MM.1S (cell line): ENCODE measurements at regions not wholly inside any gene's neighbourhood (a gene's known extent, or its start where the extent isn't known, plus 50 kb on each side); places are given as distances from the start of the nearest gene placed in this dataset.

Experiments
- DNase-seq: peaks from one replicate; pipeline ENCODE4 v3.0.0-alpha.2; 2015
- H2AFZ ChIP-seq: fragments of 300-600 bp; sonication (generic); 2 replicates; pipeline ENCODE4 v1.6.0; 2016; ENCODE audit warnings: antibody characterized with exemption, low read length
- H3F3A ChIP-seq: fragments of 300-600 bp; sonication (generic); 2 replicates; pipeline ENCODE4 v1.6.1; 2016; ENCODE audit warnings: mild to moderate bottlenecking, antibody characterized with exemption, low read length, moderate library complexity, mixed read lengths; ENCODE audit not compliant: insufficient read depth
- H3K27ac ChIP-seq: fragments of 300-600 bp; sonication (generic); 2 replicates; pipeline ENCODE4 v1.5.1; 2016; ENCODE audit warnings: mild to moderate bottlenecking, low read length
- H3K27me3 ChIP-seq: fragments of 300-600 bp; sonication (generic); replicated peaks from 2 replicates; pipeline ENCODE4 v1.6.0; 2016; ENCODE audit warnings: low read length; ENCODE audit not compliant: insufficient read depth
- H3K36me3 ChIP-seq: fragments of 300-600 bp; sonication (generic); replicated peaks from 2 replicates; pipeline ENCODE4 v1.6.1; 2016; ENCODE audit warnings: mild to moderate bottlenecking, low read length, mixed read lengths; ENCODE audit not compliant: insufficient read depth
- H3K4me1 ChIP-seq: fragments of 300-600 bp; sonication (generic); 2 replicates; pipeline ENCODE4 v1.6.1; 2016; ENCODE audit warnings: low read length, mixed read lengths
- H3K4me2 ChIP-seq: fragments of 300-600 bp; sonication (generic); 2 replicates; pipeline ENCODE4 v1.6.0; 2016; ENCODE audit warnings: low read depth, low read length
- H3K4me3 ChIP-seq: fragments of 300-600 bp; sonication (generic); 2 replicates; pipeline ENCODE4 v1.5.1; 2016; ENCODE audit warnings: low read length, mixed read lengths
- H3K79me2 ChIP-seq: fragments of 300-600 bp; sonication (generic); 2 replicates; pipeline ENCODE4 v1.6.1; 2016; ENCODE audit warnings: mixed run types, low read length, mixed read lengths
- H3K9ac ChIP-seq: fragments of 300-600 bp; sonication (generic); 2 replicates; pipeline ENCODE4 v1.6.1; 2016; ENCODE audit warnings: low read length, mixed read lengths
- H3K9me2 ChIP-seq: fragments of 300-600 bp; sonication (generic); replicated peaks from 2 replicates; pipeline ENCODE4 v1.6.1; 2016; ENCODE audit warnings: mild to moderate bottlenecking, low read length, mixed read lengths; ENCODE audit not compliant: insufficient read depth
- H3K9me3 ChIP-seq: fragments of 300-600 bp; sonication (generic); replicated peaks from 2 replicates; pipeline ENCODE4 v1.6.1; 2016; ENCODE audit warnings: mild to moderate bottlenecking, low read length, mixed read lengths; ENCODE audit not compliant: insufficient read depth
- H4K20me1 ChIP-seq: fragments of 300-600 bp; sonication (generic); 2 replicates; pipeline ENCODE4 v1.6.1; 2016; ENCODE audit warnings: mild to moderate bottlenecking, low read length, moderate library complexity, mixed read lengths; ENCODE audit not compliant: insufficient read depth
- EZH2 ChIP-seq: fragments of 300-600 bp; sonication (generic); optimal IDR thresholded peaks from 2 replicates; pipeline ENCODE3; 2017; ENCODE audit warnings: low read depth, mild to moderate bottlenecking, antibody characterized with exemption, low read length, mixed read lengths
- EZH2phosphoT487 ChIP-seq: fragments of 300-600 bp; sonication (generic); IDR thresholded peaks from 2 replicates; pipeline ENCODE4 v1.6.1; 2018; ENCODE audit warnings: antibody characterized with exemption, low read length
- TF ChIP-seq, protein P1 (sequence below): fragments of 300-600 bp; sonication (generic); IDR thresholded peaks from 2 replicates; pipeline ENCODE4 v1.5.1; 2016; ENCODE audit warnings: antibody characterized with exemption, low read length, mixed read lengths

DNA sequence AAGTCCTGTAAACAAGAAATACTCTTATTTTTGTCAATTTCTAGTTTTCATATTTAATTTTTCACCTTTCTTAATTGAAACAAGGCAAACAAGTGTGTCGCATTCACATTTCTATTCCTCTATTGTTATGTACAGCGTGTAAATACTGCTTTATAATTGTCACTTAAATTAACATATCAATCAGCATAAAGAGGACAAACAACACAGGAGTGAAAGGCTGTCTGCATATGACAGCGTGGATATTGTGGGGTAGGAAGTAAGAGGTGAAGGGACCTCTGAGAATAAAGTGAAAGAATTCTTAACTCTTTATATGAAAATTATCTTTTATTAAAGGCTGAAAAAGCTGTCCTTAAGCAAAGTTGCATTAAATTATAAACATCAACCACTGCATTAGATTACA is 797.9 kb upstream of the COBL start:
- Histone ChIP-seq H3K4me3 (no peak overlapping the region), H3K36me3 (no peaks in the 10 kb centered on the region), H2AFZ (no peak overlapping the region), H3K9me3 (no peaks in the 10 kb centered on the region), H3K27ac (no peak overlapping the region), H3K4me2 (no peak overlapping the region), H3K9me2 (no peaks in the 10 kb centered on the region), H4K20me1 (no peaks in the 10 kb centered on the region), H3K4me1 (no peaks in the 10 kb centered on the region), H3F3A (no peaks in the 10 kb centered on the region), H3K27me3 (no peaks in the 10 kb centered on the region), H3K9ac (no peak overlapping the region), H3K79me2 (no peaks in the 10 kb centered on the region)
- DNase-seq: no peak
- TF ChIP-seq EZH2phosphoT487 (no peak), EZH2 (no peak)
- TF ChIP-seq, protein P1, sequence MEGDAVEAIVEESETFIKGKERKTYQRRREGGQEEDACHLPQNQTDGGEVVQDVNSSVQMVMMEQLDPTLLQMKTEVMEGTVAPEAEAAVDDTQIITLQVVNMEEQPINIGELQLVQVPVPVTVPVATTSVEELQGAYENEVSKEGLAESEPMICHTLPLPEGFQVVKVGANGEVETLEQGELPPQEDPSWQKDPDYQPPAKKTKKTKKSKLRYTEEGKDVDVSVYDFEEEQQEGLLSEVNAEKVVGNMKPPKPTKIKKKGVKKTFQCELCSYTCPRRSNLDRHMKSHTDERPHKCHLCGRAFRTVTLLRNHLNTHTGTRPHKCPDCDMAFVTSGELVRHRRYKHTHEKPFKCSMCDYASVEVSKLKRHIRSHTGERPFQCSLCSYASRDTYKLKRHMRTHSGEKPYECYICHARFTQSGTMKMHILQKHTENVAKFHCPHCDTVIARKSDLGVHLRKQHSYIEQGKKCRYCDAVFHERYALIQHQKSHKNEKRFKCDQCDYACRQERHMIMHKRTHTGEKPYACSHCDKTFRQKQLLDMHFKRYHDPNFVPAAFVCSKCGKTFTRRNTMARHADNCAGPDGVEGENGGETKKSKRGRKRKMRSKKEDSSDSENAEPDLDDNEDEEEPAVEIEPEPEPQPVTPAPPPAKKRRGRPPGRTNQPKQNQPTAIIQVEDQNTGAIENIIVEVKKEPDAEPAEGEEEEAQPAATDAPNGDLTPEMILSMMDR: no peak

GRCh38 chr7:52114056-52114455 is 797.4 kb upstream of the COBL start:
- no peak for DNase-seq
- no peak for TF ChIP-seq EZH2
- TF ChIP-seq, protein P1: no peak
- no peak for TF ChIP-seq EZH2phosphoT487
- Histone ChIP-seq H3K79me2 (no peaks in the 10 kb centered on the region), H4K20me1 (no peaks in the 10 kb centered on the region), H3K36me3 (no peaks in the 10 kb centered on the region), H3K4me1 (no peaks in the 10 kb centered on the region), H3K4me2 (no peak overlapping the region), H3K9me2 (no peaks in the 10 kb centered on the region), H3K27ac (no peak overlapping the region), H3K9me3 (no peaks in the 10 kb centered on the region), H3F3A (no peaks in the 10 kb centered on the region), H2AFZ (no peak overlapping the region), H3K9ac (no peak overlapping the region), H3K4me3 (no peak overlapping the region), H3K27me3 (no peaks in the 10 kb centered on the region)

- DNase-seq: no peak
- no peaks in the 10 kb centered on the region for H3K9me2 ChIP-seq
- H3K9me3 ChIP-seq: no peaks in the 10 kb centered on the region
- no peaks in the 10 kb centered on the region for H3F3A ChIP-seq
- no peak overlapping the region for H2AFZ ChIP-seq
- TF ChIP-seq, protein P1: no peak
- TF ChIP-seq EZH2phosphoT487 (no peak), EZH2 (no peak)
- H4K20me1 ChIP-seq: no peaks in the 10 kb centered on the region
- no peak overlapping the region for H3K9ac ChIP-seq
- H3K4me1 ChIP-seq: no peaks in the 10 kb centered on the region
- no peaks in the 10 kb centered on the region for H3K36me3 ChIP-seq
- H3K27ac ChIP-seq: no peak overlapping the region
- no peak overlapping the region for H3K4me3 ChIP-seq
- H3K79me2 ChIP-seq: no peaks in the 10 kb centered on the region
- no peaks in the 10 kb centered on the region for H3K27me3 ChIP-seq
- no peak overlapping the region for H3K4me2 ChIP-seq
Observed at GRCh38 chr7:52107355-52107754, 790.7 kb upstream of the COBL start.

DNA sequence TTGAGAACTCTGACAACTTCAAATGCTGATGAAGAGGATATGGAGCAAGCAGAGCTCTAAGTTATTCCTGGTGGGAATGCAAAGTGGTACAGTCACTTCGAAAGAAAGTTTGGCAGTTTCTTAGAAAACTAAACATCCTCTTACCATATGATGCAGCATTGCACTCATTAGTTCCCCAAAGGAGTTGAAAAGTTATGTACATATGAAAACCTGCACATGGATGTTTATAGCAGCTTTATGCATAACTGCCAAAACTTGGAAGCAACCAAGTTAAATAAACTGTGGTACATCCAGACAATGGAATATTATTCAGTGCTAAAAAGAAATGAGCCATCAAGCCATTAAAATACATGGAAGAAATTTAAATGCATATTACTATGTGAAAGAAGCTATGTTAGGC is 779.3 kb upstream of the COBL start:
- Histone ChIP-seq H4K20me1 (no peaks in the 10 kb centered on the region), H3K4me3 (no peak overlapping the region), H2AFZ (no peak overlapping the region), H3F3A (no peaks in the 10 kb centered on the region), H3K4me2 (no peak overlapping the region), H3K4me1 (no peaks in the 10 kb centered on the region), H3K9me2 (no peaks in the 10 kb centered on the region), H3K79me2 (no peaks in the 10 kb centered on the region), H3K36me3 (no peaks in the 10 kb centered on the region), H3K27ac (no peak overlapping the region), H3K9ac (no peak overlapping the region), H3K9me3 (no peaks in the 10 kb centered on the region), H3K27me3 (no peaks in the 10 kb centered on the region)
- TF ChIP-seq EZH2phosphoT487: no peak
- TF ChIP-seq EZH2: no peak
- TF ChIP-seq, protein P1: no peak
- DNase-seq: no peak
